ENCODE measurements at regions not wholly inside any gene's neighbourhood (a gene's known extent, or its start where the extent isn't known, plus 50 kb on each side); places are given as distances from the start of the nearest gene placed in this dataset.
A peak's percentile ranks its signal among the peaks of the same experiment; 100 is the strongest.
"Not testable (repeated sequence)": the region's sequence is repeated elsewhere in the genome, so short reads cannot be mapped to it uniquely, and the experiment has no call there.

- no peaks in the 10 kb centered on the region for H3K9me3 Mint-ChIP-seq
- no peak for ATAC-seq
- no peaks in the 10 kb centered on the region for H3K4me1 Mint-ChIP-seq
- no peak for DNase-seq (ENCODE audit: low spot score in 2 of 2)
- no peak overlapping the region for H3K4me3 Mint-ChIP-seq
- H3K27ac Mint-ChIP-seq: no peak overlapping the region
- no peaks in the 10 kb centered on the region for H3K36me3 Mint-ChIP-seq
These were observed 161.5 kb upstream of the KBTBD8 start for GRCh38 chr3:66836363-66837152.

GRCh38 chr3:66838704-66839103 lies 159.4 kb upstream of the KBTBD8 start:
- Mint-ChIP-seq H3K36me3 (no peaks in the 10 kb centered on the region), H3K27ac (no peak overlapping the region), H3K9me3 (no peaks in the 10 kb centered on the region), H3K4me3 (no peak overlapping the region), H3K4me1 (no peaks in the 10 kb centered on the region)
- ATAC-seq (no peak), DNase-seq (ENCODE audit: low spot score in 2 of 2) (no peak)

- DNase-seq (ENCODE audit: low spot score in 2 of 2): no peak
- Mint-ChIP-seq H3K4me3 (no peak overlapping the region), H3K27ac (no peak overlapping the region)
These were observed 158.6 kb upstream of the KBTBD8 start for GRCh38 chr3:66839508-66839907.

GRCh38 chr3:66842761-66843464 lies 155.2 kb upstream of the KBTBD8 start:
- not testable (repeated sequence) for H3K4me3 Mint-ChIP-seq; H3K4me1 Mint-ChIP-seq; ATAC-seq; H3K27ac Mint-ChIP-seq; H3K9me3 Mint-ChIP-seq; H3K36me3 Mint-ChIP-seq; DNase-seq (ENCODE audit: low spot score in 2 of 2)

More at GRCh38 chr3:66839508-66839907, 158.6 kb upstream of the KBTBD8 start:
- H3K36me3 Mint-ChIP-seq: no peaks in the 10 kb centered on the region
- H3K9me3 Mint-ChIP-seq: no peaks in the 10 kb centered on the region
- ATAC-seq: no peak
- no peaks in the 10 kb centered on the region for H3K4me1 Mint-ChIP-seq

- no peak for DNase-seq (ENCODE audit: low spot score in 2 of 2)
These were observed 146.1 kb upstream of the KBTBD8 start for GRCh38 chr3:66851894-66852613.

GRCh38 chr3:66854601-66855151 lies 143.4 kb upstream of the KBTBD8 start:
- Mint-ChIP-seq H3K27ac (no peak overlapping the region), H3K9me3 (no peaks in the 10 kb centered on the region), H3K4me1 (no peaks in the 10 kb centered on the region), H3K4me3 (no peak overlapping the region), H3K36me3 (no peaks in the 10 kb centered on the region)
- ATAC-seq (no peak), DNase-seq (ENCODE audit: low spot score in 2 of 2) (no peak)

More at GRCh38 chr3:66851894-66852613, 146.1 kb upstream of the KBTBD8 start:
- no peaks in the 10 kb centered on the region for H3K9me3 Mint-ChIP-seq
- no peak overlapping the region for H3K4me3 Mint-ChIP-seq
- H3K27ac Mint-ChIP-seq: no peak overlapping the region
- no peaks in the 10 kb centered on the region for H3K4me1 Mint-ChIP-seq
- no peak for ATAC-seq
- H3K36me3 Mint-ChIP-seq: no peaks in the 10 kb centered on the region

- Mint-ChIP-seq H3K4me3 (no peak overlapping the region), H3K27ac (no peak overlapping the region), H3K9me3 (peaks cover under 1% of the 10 kb centered on the region), H3K4me1 (no peaks in the 10 kb centered on the region), H3K36me3 (no peaks in the 10 kb centered on the region)
- DNase-seq (ENCODE audit: low spot score in 2 of 2) (no peak), ATAC-seq (peak; percentile 39)
These were observed 141.6 kb upstream of the KBTBD8 start for GRCh38 chr3:66856533-66856932.

GRCh38 chr3:66858656-66859381 lies 139.3 kb upstream of the KBTBD8 start:
- H3K4me3 Mint-ChIP-seq: no peak overlapping the region
- no peaks in the 10 kb centered on the region for H3K36me3 Mint-ChIP-seq
- DNase-seq (ENCODE audit: low spot score in 2 of 2) (no peak), ATAC-seq (no peak)
- no peaks in the 10 kb centered on the region for H3K4me1 Mint-ChIP-seq
- peaks cover 2% of the 10 kb centered on the region for H3K9me3 Mint-ChIP-seq
- no peak overlapping the region for H3K27ac Mint-ChIP-seq

GRCh38 chr3:66860771-66861170 lies 137.3 kb upstream of the KBTBD8 start:
- no peaks in the 10 kb centered on the region for H3K4me1 Mint-ChIP-seq

GRCh38 chr3:66863205-66864111 lies 134.6 kb upstream of the KBTBD8 start:
- ATAC-seq: no peak
- Mint-ChIP-seq H3K4me1 (no peaks in the 10 kb centered on the region), H3K27ac (no peak overlapping the region), H3K36me3 (no peaks in the 10 kb centered on the region), H3K4me3 (no peak overlapping the region), H3K9me3 (peaks cover 2% of the 10 kb centered on the region)
- no peak for DNase-seq (ENCODE audit: low spot score in 2 of 2)

More at GRCh38 chr3:66860771-66861170, 137.3 kb upstream of the KBTBD8 start:
- peaks cover 2% of the 10 kb centered on the region for H3K9me3 Mint-ChIP-seq
- no peak for DNase-seq (ENCODE audit: low spot score in 2 of 2)
- H3K27ac Mint-ChIP-seq: no peak overlapping the region
- ATAC-seq: no peak
- H3K36me3 Mint-ChIP-seq: no peaks in the 10 kb centered on the region
- no peak overlapping the region for H3K4me3 Mint-ChIP-seq

GRCh38 chr3:66884659-66885058 lies 113.4 kb upstream of the KBTBD8 start:
- H3K4me1 Mint-ChIP-seq: no peaks in the 10 kb centered on the region
- ATAC-seq (no peak), DNase-seq (ENCODE audit: low spot score in 2 of 2) (no peak)
- H3K36me3 Mint-ChIP-seq: no peaks in the 10 kb centered on the region
- H3K27ac Mint-ChIP-seq: no peak overlapping the region
- no peak overlapping the region for H3K4me3 Mint-ChIP-seq
- peaks cover 2% of the 10 kb centered on the region for H3K9me3 Mint-ChIP-seq

- Mint-ChIP-seq H3K4me3 (no peak overlapping the region), H3K4me1 (no peaks in the 10 kb centered on the region), H3K36me3 (no peaks in the 10 kb centered on the region), H3K27ac (no peak overlapping the region), H3K9me3 (peaks cover 2% of the 10 kb centered on the region)
- ATAC-seq: peak; percentile 58
- DNase-seq (ENCODE audit: low spot score in 2 of 2): no peak
These were observed 112.6 kb upstream of the KBTBD8 start for GRCh38 chr3:66885326-66886000.

GRCh38 chr3:66889750-66890494 lies 108.2 kb upstream of the KBTBD8 start:
- Mint-ChIP-seq H3K4me1 (no peaks in the 10 kb centered on the region), H3K4me3 (peak overlapping the region; percentile 1), H3K36me3 (no peaks in the 10 kb centered on the region), H3K27ac (no peak overlapping the region), H3K9me3 (peaks cover 6% of the 10 kb centered on the region)
- DNase-seq (ENCODE audit: low spot score in 2 of 2): no peak
- no peak for ATAC-seq
